DND-41 (cell line): ENCODE measurements at regions not wholly inside any gene's neighbourhood (a gene's known extent, or its start where the extent isn't known, plus 50 kb on each side); places are given as distances from the start of the nearest gene placed in this dataset.

Source experiments
- CTCF ChIP-seq: IDR thresholded peaks from 2 replicates; pipeline ENCODE4 v1.5.1; 2012; ENCODE audit warnings: borderline replicate concordance, low read length, moderate library complexity, mild to moderate bottlenecking; ENCODE audit not compliant: poor library complexity, severe bottlenecking; ENCODE audit errors: extremely low read depth
- EZH2 ChIP-seq: IDR thresholded peaks from 3 replicates; pipeline ENCODE4 v1.6.1; 2012; ENCODE audit warnings: borderline replicate concordance, low read depth, mild to moderate bottlenecking, moderate library complexity, low read length, inconsistent platforms; ENCODE audit not compliant: severe bottlenecking

- TF ChIP-seq CTCF (no peak), EZH2 (no peak)
Observed at GRCh38 chr7:81233208-81233940, 314.5 kb upstream of the SEMA3C start.
